ENCODE measurements at regions not wholly inside any gene's neighbourhood (a gene's known extent, or its start where the extent isn't known, plus 50 kb on each side); places are given as distances from the start of the nearest gene placed in this dataset.

- Histone ChIP-seq H3K79me2 (ENCODE audit: insufficient read depth, low read length) (peaks cover 46% of the 10 kb centered on the region), H3K27me3 (ENCODE audit: insufficient read depth, low read length) (no peaks in the 10 kb centered on the region), H2AFZ (ENCODE audit: low read depth, low read length) (no peak overlapping the region), H3K4me2 (ENCODE audit: low read length) (no peak overlapping the region), H3K9ac (ENCODE audit: low read length) (no peak overlapping the region), H3K36me3 (ENCODE audit: insufficient read depth, low read length) (no peaks in the 10 kb centered on the region), H4K20me1 (ENCODE audit: insufficient read depth, low read length) (peaks cover 8% of the 10 kb centered on the region), H3K9me3 (ENCODE audit: insufficient read depth, low read depth, low read length) (no peaks in the 10 kb centered on the region), H3K4me1 (ENCODE audit: insufficient read depth, low read length) (peaks cover 29% of the 10 kb centered on the region), H3K4me3 (ENCODE audit: insufficient read depth, low read depth, low read length) (no peak overlapping the region), H3K27ac (ENCODE audit: low read depth, low read length) (no peak overlapping the region)
- no peak for FAIRE-seq
- H3K36me3 Mint-ChIP-seq (ENCODE audit: low read depth, unreplicated experiment): no peaks in the 10 kb centered on the region
- DNase-seq (ENCODE audit: low read depth): no peak
- H3K4me3 Mint-ChIP-seq (ENCODE audit: unreplicated experiment): no peak overlapping the region
- H3K9me3 Mint-ChIP-seq (ENCODE audit: unreplicated experiment): no peaks in the 10 kb centered on the region
- TF ChIP-seq CTCF (IDR thresholded peaks at IDR 0.05; ENCODE audit: insufficient read depth, low read depth, low read length) (no peak), EZH2 (IDR thresholded peaks at IDR 0.05; ENCODE audit: insufficient read depth, low read length) (no peak)
- H3K27me3 Mint-ChIP-seq (ENCODE audit: low read depth, unreplicated experiment): no peaks in the 10 kb centered on the region
- no peak overlapping the region for H3K27ac Mint-ChIP-seq (ENCODE audit: unreplicated experiment)
- H3K4me1 Mint-ChIP-seq (ENCODE audit: low read depth, unreplicated experiment): peaks cover 17% of the 10 kb centered on the region
Observed at GRCh38 chr14:71441126-71441525, 491.1 kb upstream of the RGS6 start.

GRCh38 chr14:71444030-71444822 is 488.0 kb upstream of the RGS6 start:
- H3K4me3 ChIP-seq (ENCODE audit: insufficient read depth, low read depth, low read length): no peak overlapping the region
- H3K4me2 ChIP-seq (ENCODE audit: low read length): no peak overlapping the region
- H3K27me3 ChIP-seq (ENCODE audit: insufficient read depth, low read length): no peaks in the 10 kb centered on the region
- H3K9me3 ChIP-seq (ENCODE audit: insufficient read depth, low read depth, low read length): no peaks in the 10 kb centered on the region
- H3K9ac ChIP-seq (ENCODE audit: low read length): no peak overlapping the region
- FAIRE-seq (no peak), DNase-seq (ENCODE audit: low read depth) (no peak)
- Mint-ChIP-seq H3K9me3 (ENCODE audit: unreplicated experiment) (no peaks in the 10 kb centered on the region), H3K4me1 (ENCODE audit: low read depth, unreplicated experiment) (peaks cover 11% of the 10 kb centered on the region), H3K36me3 (ENCODE audit: low read depth, unreplicated experiment) (no peaks in the 10 kb centered on the region), H3K4me3 (ENCODE audit: unreplicated experiment) (no peak overlapping the region), H3K27me3 (ENCODE audit: low read depth, unreplicated experiment) (no peaks in the 10 kb centered on the region), H3K27ac (ENCODE audit: unreplicated experiment) (no peak overlapping the region)
- TF ChIP-seq CTCF (IDR thresholded peaks at IDR 0.05; ENCODE audit: insufficient read depth, low read depth, low read length) (no peak), EZH2 (IDR thresholded peaks at IDR 0.05; ENCODE audit: insufficient read depth, low read length) (no peak)
- H3K79me2 ChIP-seq (ENCODE audit: insufficient read depth, low read length): peaks cover 41% of the 10 kb centered on the region
- H2AFZ ChIP-seq (ENCODE audit: low read depth, low read length): no peak overlapping the region
- no peaks in the 10 kb centered on the region for H3K36me3 ChIP-seq (ENCODE audit: insufficient read depth, low read length)
- H3K4me1 ChIP-seq (ENCODE audit: insufficient read depth, low read length): peaks cover 8% of the 10 kb centered on the region
- H3K27ac ChIP-seq (ENCODE audit: low read depth, low read length): no peak overlapping the region
- H4K20me1 ChIP-seq (ENCODE audit: insufficient read depth, low read length): peaks cover 17% of the 10 kb centered on the region
